Mammary epithelial cell (primary cell): ENCODE measurements at regions not wholly inside any gene's neighbourhood (a gene's known extent, or its start where the extent isn't known, plus 50 kb on each side); places are given as distances from the start of the nearest gene placed in this dataset.

Source experiments
- EZH2 ChIP-seq: IDR thresholded peaks from 2 replicates; pipeline ENCODE4 v1.6.1; 2012; ENCODE audit warnings: low read length, inconsistent platforms, borderline replicate concordance
- TF ChIP-seq, protein P1 (sequence below), 2 donors: IDR thresholded peaks in 1 of 2; conservative IDR thresholded peaks in 1 of 2; 2 replicates each; pipeline ENCODE4 v1.5.1; 2011 to 2012; ENCODE audit warnings: inconsistent platforms in 2 of 2, low read length in 2 of 2, mild to moderate bottlenecking in 2 of 2, control low read depth in 1 of 2, low read depth in 1 of 2; ENCODE audit not compliant: insufficient read depth in 1 of 2; ENCODE audit errors: extremely low read depth in 1 of 2

DNA sequence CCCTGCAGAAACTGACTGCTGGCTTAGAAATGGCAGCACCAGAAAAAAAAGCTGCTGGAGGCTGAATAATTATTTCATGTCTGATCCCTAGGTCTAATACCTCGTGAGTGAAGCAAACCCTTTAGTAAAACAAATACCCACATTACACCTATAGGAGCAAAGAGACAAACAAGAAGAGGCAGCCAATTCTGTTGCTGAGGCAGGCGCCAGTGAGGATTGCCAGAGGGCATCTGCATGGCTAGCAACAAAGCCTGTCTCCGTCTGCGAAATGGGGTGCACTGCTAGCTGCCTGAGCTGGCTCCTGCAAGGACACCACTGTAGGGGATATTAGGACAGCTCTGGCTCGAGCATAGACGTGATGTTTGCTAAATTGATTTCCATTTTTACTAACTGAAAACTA lies 509.7 kb downstream of the TDRD15 start:
- TF ChIP-seq, protein P1, sequence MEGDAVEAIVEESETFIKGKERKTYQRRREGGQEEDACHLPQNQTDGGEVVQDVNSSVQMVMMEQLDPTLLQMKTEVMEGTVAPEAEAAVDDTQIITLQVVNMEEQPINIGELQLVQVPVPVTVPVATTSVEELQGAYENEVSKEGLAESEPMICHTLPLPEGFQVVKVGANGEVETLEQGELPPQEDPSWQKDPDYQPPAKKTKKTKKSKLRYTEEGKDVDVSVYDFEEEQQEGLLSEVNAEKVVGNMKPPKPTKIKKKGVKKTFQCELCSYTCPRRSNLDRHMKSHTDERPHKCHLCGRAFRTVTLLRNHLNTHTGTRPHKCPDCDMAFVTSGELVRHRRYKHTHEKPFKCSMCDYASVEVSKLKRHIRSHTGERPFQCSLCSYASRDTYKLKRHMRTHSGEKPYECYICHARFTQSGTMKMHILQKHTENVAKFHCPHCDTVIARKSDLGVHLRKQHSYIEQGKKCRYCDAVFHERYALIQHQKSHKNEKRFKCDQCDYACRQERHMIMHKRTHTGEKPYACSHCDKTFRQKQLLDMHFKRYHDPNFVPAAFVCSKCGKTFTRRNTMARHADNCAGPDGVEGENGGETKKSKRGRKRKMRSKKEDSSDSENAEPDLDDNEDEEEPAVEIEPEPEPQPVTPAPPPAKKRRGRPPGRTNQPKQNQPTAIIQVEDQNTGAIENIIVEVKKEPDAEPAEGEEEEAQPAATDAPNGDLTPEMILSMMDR (conservative IDR thresholded peaks at IDR 0.05 in 1 of 2, IDR thresholded peaks at IDR 0.05 in 1 of 2; ENCODE audit: extremely low read depth in 1 of 2, insufficient read depth in 1 of 2, low read depth in 1 of 2, low read length in 2 of 2), result no peak
- no peak for TF ChIP-seq EZH2
